HG03378 (cell line): ENCODE measurements at regions not wholly inside any gene's neighbourhood (a gene's known extent, or its start where the extent isn't known, plus 50 kb on each side); places are given as distances from the start of the nearest gene placed in this dataset.
"Not testable (repeated sequence)": the region's sequence is repeated elsewhere in the genome, so short reads cannot be mapped to it uniquely, and the experiment has no call there.

Source experiments
- ATAC-seq: cut with Tn5 transposase; IDR thresholded peaks from one replicate; pipeline ENCODE4 v1.9.1; 2021; ENCODE audit warnings: mild to moderate bottlenecking, moderate library complexity; ENCODE audit not compliant: unreplicated experiment

DNA sequence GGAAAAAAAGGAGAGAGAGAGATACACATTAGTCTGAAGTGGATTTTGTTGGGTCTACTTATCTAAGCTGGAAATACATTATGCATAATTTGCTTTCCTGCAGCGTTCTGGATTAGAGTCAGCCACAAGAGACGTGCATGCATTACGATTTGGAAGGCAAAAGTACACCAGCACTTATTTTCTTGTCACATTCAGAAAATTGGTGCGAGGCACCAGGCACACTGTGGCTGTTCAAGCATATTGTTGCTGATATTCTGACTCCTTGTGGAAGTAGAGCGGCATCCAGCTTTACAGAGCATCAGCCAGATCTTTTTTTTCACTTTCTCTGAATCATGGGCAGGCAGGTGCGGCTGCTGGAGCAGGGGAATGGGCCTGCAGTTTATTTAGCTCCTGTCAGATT lies 905.6 kb upstream of the SPRY2 start:
- ATAC-seq, result no peak

GRCh38 chr13:81244011-81244410 lies 903.1 kb upstream of the SPRY2 start:
- no peak for ATAC-seq

GRCh38 chr13:81230386-81230785 lies 889.5 kb upstream of the SPRY2 start:
- no peak for ATAC-seq

- not testable (repeated sequence) for ATAC-seq
Measured at GRCh38 chr13:81226830-81227229, 885.9 kb upstream of the SPRY2 start.

DNA sequence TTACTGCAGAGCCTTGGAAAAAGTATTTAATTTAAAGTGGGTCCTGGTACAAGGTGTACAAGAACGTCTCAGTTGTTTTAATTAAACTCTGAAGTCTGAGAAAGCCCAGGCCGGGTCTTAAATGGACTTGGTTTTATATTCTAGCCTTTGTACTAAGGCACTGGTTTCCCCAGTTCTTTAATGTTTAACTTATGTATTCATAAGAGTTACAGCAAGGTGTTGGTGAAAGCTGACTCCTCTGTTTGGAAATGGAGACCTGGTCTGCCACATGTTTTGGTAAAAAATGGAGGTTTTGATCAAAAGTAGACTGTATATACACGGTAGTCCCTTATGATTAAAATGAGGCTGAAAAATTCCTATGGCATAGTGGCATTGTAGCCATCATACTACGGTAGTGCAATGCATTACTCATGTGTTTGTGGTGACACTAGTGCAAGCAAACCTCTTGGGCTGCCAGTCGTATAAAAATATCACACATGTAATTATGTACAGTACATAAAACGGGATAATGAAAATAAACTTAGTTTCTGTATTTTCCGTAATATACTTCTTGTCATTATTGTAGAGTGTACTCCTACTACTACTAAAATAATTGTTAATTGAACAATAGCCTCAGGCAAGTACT lies 883.4 kb upstream of the SPRY2 start:
- no peak for ATAC-seq

DNA sequence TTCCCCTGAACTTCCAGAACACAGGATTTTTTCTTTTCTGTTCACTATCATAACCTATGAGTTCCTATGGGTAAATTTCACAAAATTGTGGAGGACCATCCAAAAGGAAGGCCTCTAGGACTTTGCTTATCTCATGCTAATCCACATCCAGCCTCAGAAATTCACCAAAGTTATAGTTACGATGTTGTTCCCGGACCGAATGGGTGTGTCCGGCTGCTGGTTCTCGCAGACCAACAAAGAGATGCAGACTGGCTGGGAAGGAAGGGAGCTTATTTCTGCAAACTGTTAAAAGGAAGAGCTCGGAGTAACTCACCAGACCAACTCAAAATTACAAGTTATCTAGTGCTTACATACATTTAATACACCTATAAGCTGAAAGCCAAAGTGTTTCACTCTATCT lies 882.9 kb upstream of the SPRY2 start:
- no peak for ATAC-seq

- no peak for ATAC-seq
Measured at GRCh38 chr13:81211713-81212112, 870.8 kb upstream of the SPRY2 start.

GRCh38 chr13:81207636-81208035 lies 866.7 kb upstream of the SPRY2 start:
- no peak for ATAC-seq

- ATAC-seq, result no peak
Measured at GRCh38 chr13:81207231-81207630, 866.3 kb upstream of the SPRY2 start.

GRCh38 chr13:81203783-81204182 lies 862.9 kb upstream of the SPRY2 start:
- ATAC-seq, result no peak

DNA sequence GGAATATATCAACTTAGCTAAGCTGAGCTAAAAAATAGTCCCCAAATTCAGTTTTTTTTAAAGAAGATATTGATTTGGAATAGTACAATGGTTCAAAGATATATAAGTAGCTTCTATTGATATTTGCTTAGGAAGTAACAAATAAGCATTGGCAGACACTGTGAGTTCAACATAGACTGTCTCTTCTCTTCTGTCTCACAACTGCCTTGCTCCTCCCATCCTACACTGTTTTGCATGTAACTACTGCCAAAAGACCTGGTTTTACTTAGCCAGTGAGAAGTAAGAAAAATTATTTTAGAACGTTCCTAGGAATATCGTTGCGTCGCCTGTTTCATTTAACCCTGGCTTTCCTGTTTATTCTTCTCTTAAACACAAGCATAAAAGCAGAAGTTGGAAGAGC lies 859.0 kb upstream of the SPRY2 start:
- no peak for ATAC-seq

- ATAC-seq, result no peak
Measured at GRCh38 chr13:81197966-81198365, 857.0 kb upstream of the SPRY2 start.

GRCh38 chr13:81197483-81197882 lies 856.6 kb upstream of the SPRY2 start:
- ATAC-seq, result no peak

DNA sequence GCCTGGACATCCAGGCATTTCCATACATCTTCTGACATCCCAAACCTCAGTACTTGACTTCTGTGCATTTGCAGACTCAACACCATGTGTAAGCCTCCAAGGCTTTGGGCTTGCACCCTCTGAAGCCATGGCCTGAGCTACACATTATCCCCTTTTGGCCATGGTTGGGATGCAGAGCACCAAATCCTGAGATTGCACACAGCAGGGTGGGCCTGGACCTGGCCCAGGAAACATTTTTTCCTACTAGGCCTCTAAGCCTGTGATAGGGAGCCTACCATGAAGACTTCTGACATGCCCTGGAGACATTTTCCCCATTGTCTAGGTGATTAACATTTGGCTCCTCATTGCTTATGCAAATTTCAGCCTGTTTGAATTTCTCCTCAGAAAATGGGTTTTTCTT lies 853.4 kb upstream of the SPRY2 start:
- ATAC-seq, result no peak

- ATAC-seq, result no peak
Measured at GRCh38 chr13:81184556-81185265, 843.8 kb upstream of the SPRY2 start.

DNA sequence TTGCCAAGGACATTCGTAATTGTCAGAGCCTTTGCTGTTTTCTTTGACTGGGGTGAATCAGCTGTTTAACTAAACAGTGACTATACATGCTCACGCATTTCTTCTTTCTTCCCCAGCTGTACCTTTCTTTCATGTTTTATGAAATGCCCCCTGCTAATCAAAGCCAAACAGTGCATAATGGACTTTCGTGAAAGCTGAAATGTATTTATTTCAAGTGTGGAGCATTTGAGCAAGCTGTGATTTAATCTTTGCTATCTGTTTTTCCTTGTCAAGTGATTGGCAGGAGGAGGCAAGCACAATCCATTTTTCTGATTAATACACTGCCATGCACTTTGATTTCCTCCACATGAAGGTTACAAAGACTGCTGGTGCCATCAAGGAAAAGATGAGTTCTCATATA lies 831.7 kb upstream of the SPRY2 start:
- no peak for ATAC-seq

- ATAC-seq, result peak; percentile 85
Measured at GRCh38 chr13:81171065-81171647, 830.2 kb upstream of the SPRY2 start.

GRCh38 chr13:81163823-81164222 lies 822.9 kb upstream of the SPRY2 start:
- not testable (repeated sequence) for ATAC-seq

GRCh38 chr13:81153478-81153877 lies 812.6 kb upstream of the SPRY2 start:
- no peak for ATAC-seq

GRCh38 chr13:81148822-81149221 lies 807.9 kb upstream of the SPRY2 start:
- ATAC-seq, result no peak

DNA sequence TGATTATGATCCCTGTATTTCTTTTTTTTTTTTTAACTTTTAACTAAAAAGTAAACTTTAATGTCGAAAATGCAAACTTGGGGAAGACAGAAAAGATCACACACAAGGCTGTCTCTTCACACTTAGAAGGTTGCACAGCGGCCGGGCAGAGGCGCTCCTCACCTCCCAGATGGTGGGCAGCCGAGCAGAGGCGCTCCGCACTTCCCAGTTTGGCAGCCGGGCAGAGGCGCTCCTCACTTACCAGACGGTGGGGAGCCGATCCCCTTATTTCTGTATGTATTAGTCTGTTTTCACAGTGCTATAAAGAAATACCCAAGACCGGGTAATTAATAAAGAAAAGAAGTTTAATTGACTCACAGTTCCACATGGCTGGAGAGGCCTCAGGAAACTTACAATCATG lies 805.6 kb upstream of the SPRY2 start:
- ATAC-seq, result not testable (repeated sequence)

- no peak for ATAC-seq
Measured at GRCh38 chr13:81142306-81142999, 801.5 kb upstream of the SPRY2 start.
